RWPE2 (cell line): ENCODE measurements at regions not wholly inside any gene's neighbourhood (a gene's known extent, or its start where the extent isn't known, plus 50 kb on each side); places are given as distances from the start of the nearest gene placed in this dataset.

ENCODE experiments used
- ATAC-seq: fragments of 200-7000 bp; cut with Tn5 transposase; 3 replicates; pipeline ENCODE4 v1.9.1; 2021; ENCODE audit warnings: low read depth
- DNase-seq: peaks from one replicate; pipeline ENCODE4 v3.0.0-alpha.2; 2020; ENCODE audit warnings: low spot score
- H3K27ac ChIP-seq: fragments of 450-650 bp; 2 replicates; pipeline ENCODE4 v1.5.1; 2017; ENCODE audit warnings: mild to moderate bottlenecking; ENCODE audit not compliant: poor library complexity, severe bottlenecking
- H3K27me3 ChIP-seq: fragments of 250-450 bp; sonication (Bioruptor Pico); 2 replicates; pipeline ENCODE4 v1.5.1; 2021; ENCODE audit warnings: mild to moderate bottlenecking, moderate library complexity; ENCODE audit not compliant: insufficient read depth, poor library complexity, severe bottlenecking
- H3K36me3 ChIP-seq: fragments of 250-450 bp; sonication (Bioruptor Pico); 2 replicates; pipeline ENCODE4 v1.5.1; 2020; ENCODE audit warnings: low read depth, mild to moderate bottlenecking, moderate library complexity
- H3K4me1 ChIP-seq: fragments of 250-450 bp; sonication (Bioruptor Pico); 2 replicates; pipeline ENCODE4 v1.5.1; 2021; ENCODE audit warnings: mild to moderate bottlenecking, moderate library complexity; ENCODE audit not compliant: insufficient read depth, poor library complexity, severe bottlenecking
- H3K4me3 ChIP-seq: fragments of 250-450 bp; sonication (Bioruptor Pico); 2 replicates; pipeline ENCODE4 v1.5.1; 2021; ENCODE audit warnings: mild to moderate bottlenecking, moderate library complexity; ENCODE audit not compliant: severe bottlenecking
- H3K9me3 ChIP-seq: fragments of 250-450 bp; sonication (Bioruptor Pico); 2 replicates; pipeline ENCODE4 v1.5.1; 2021; ENCODE audit warnings: mild to moderate bottlenecking, moderate library complexity; ENCODE audit not compliant: severe bottlenecking
- CTCF ChIP-seq: fragments of 450-650 bp; IDR thresholded peaks from one replicate; pipeline ENCODE4 v1.5.1; 2017; ENCODE audit warnings: mild to moderate bottlenecking, moderate library complexity; ENCODE audit not compliant: poor library complexity, severe bottlenecking

- no peak overlapping the region for H3K4me3 ChIP-seq
- H3K36me3 ChIP-seq, result no peaks in the 10 kb centered on the region
- H3K27me3 ChIP-seq, result no peaks in the 10 kb centered on the region
- ATAC-seq (no peak), DNase-seq (no peak)
- H3K4me1 ChIP-seq, result peaks cover 21% of the 10 kb centered on the region
- no peaks in the 10 kb centered on the region for H3K9me3 ChIP-seq
- H3K27ac ChIP-seq, result no peak overlapping the region
- TF ChIP-seq CTCF, result no peak
Observed at GRCh38 chr14:71579331-71579730, 352.9 kb upstream of the RGS6 start.

DNA sequence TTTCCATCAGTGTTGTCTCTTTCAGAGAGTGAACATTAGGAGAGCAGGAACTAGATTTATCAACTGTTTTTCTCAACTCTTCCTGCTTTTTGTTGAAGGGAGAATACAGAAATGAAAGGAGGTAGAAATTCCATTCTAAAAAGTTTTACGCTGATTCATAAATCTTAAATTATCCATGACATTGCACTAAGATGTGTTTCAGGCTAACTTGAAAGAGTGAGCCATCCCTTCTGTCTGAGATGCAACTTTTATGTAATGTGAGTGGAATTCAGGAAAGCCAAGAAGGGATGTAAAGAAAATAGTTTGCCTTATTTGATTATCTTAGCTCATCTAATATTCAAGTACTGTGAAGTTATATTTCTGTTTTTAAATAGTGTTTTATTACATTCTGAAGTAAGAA is 349.5 kb upstream of the RGS6 start:
- H3K4me3 ChIP-seq, result no peak overlapping the region
- H3K36me3 ChIP-seq, result no peaks in the 10 kb centered on the region; the same call in 1 of the 2 replicates
- H3K27me3 ChIP-seq, result no peaks in the 10 kb centered on the region
- ATAC-seq (no peak), DNase-seq (no peak)
- H3K27ac ChIP-seq, result no peak overlapping the region
- no peak for TF ChIP-seq CTCF
- H3K9me3 ChIP-seq, result no peaks in the 10 kb centered on the region
- peaks cover 12% of the 10 kb centered on the region for H3K4me1 ChIP-seq

GRCh38 chr14:71583194-71583593 is 349.0 kb upstream of the RGS6 start:
- TF ChIP-seq CTCF, result no peak
- ATAC-seq (no peak), DNase-seq (no peak)
- H3K27me3 ChIP-seq, result no peaks in the 10 kb centered on the region
- H3K36me3 ChIP-seq, result no peaks in the 10 kb centered on the region; the same call in 1 of the 2 replicates
- no peak overlapping the region for H3K27ac ChIP-seq
- H3K4me1 ChIP-seq, result peaks cover 12% of the 10 kb centered on the region
- no peaks in the 10 kb centered on the region for H3K9me3 ChIP-seq
- H3K4me3 ChIP-seq, result no peak overlapping the region

DNA sequence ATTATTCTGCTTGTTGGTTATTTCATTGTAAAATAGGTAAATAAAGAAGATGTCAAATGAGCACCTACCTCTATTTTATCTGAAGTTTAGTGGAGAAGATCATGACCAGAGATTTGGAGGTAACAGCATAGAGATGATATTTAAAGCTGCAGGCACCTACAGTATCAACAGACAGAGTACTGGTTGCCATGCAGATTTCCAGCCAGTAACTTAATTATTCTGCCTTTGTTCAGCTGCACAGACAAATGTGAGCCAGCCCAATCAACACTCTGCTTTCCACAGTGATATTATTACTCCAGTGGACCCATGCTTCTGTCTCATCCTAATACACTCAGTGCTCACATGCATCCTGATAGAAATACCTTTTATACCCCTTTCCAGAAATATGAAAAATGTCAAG is 348.5 kb upstream of the RGS6 start:
- ATAC-seq (no peak), DNase-seq (no peak)
- Histone ChIP-seq H3K36me3 (peaks cover 3% of the 10 kb centered on the region; the same call in 1 of the 2 replicates), H3K9me3 (no peaks in the 10 kb centered on the region), H3K4me3 (no peak overlapping the region), H3K4me1 (peaks cover 12% of the 10 kb centered on the region), H3K27me3 (no peaks in the 10 kb centered on the region), H3K27ac (no peak overlapping the region)
- no peak for TF ChIP-seq CTCF

GRCh38 chr14:71585361-71585760 is 346.9 kb upstream of the RGS6 start:
- Histone ChIP-seq H3K4me1 (peaks cover 12% of the 10 kb centered on the region), H3K36me3 (peaks cover 3% of the 10 kb centered on the region; the same call in 1 of the 2 replicates)

More at GRCh38 chr14:71585361-71585760, 346.9 kb upstream of the RGS6 start:
- DNase-seq (no peak), ATAC-seq (no peak)
- Histone ChIP-seq H3K9me3 (no peaks in the 10 kb centered on the region), H3K4me3 (no peak overlapping the region), H3K27ac (no peak overlapping the region), H3K27me3 (no peaks in the 10 kb centered on the region)
- no peak for TF ChIP-seq CTCF
